ENCODE measurements at regions not wholly inside any gene's neighbourhood (a gene's known extent, or its start where the extent isn't known, plus 50 kb on each side); places are given as distances from the start of the nearest gene placed in this dataset.

GRCh38 chr13:33379608-33380007 lies 94.1 kb upstream of the STARD13 start:
- H3K27me3 ChIP-seq (replicated peaks in 1 of 4; ENCODE audit: control extremely low read depth in 1 of 4, control insufficient read depth in 3 of 4, insufficient read depth in 4 of 4, low read length in 3 of 4) = no peaks in the 10 kb centered on the region
- peaks cover 7% of the 10 kb centered on the region for H3K27me3 Mint-ChIP-seq
- peaks cover 0 to 3% of the 10 kb centered on the region in 2 donors for H3K4me1 ChIP-seq (ENCODE audit: control insufficient read depth in 2 of 2, insufficient read depth in 2 of 2, low read length in 2 of 2)
- no peak overlapping the region for H3K27ac Mint-ChIP-seq
- H4K20me1 ChIP-seq (ENCODE audit: control insufficient read depth, insufficient read depth, low read length, poor library complexity, severe bottlenecking) = no peaks in the 10 kb centered on the region
- H3K9me3 ChIP-seq (ENCODE audit: control extremely low read depth in 1 of 3, control insufficient read depth in 2 of 3, insufficient read depth in 1 of 3, low read length in 2 of 3) = peaks cover 0 to 2% (median 0%) of the 10 kb centered on the region in 3 donors
- H3K4me3 Mint-ChIP-seq = no peak overlapping the region
- intact Hi-C loops (cut with micrococcal nuclease) = no loop called here
- no peak overlapping the region for H2AFZ ChIP-seq (ENCODE audit: insufficient read depth, low read depth, low read length, poor library complexity, severe bottlenecking)
- H3K4me2 ChIP-seq (replicated peaks; ENCODE audit: low read depth, low read length, poor library complexity, severe bottlenecking) = no peak overlapping the region
- no peak overlapping the region for H3K27ac ChIP-seq (ENCODE audit: low read length in 2 of 2)
- no peak overlapping the region for H3K9ac ChIP-seq (ENCODE audit: low read length)
- ChIA-PET POLR2A (no interaction called here), CTCF (no interaction called here)
- no peaks in the 10 kb centered on the region for H3K79me2 ChIP-seq (ENCODE audit: control insufficient read depth, insufficient read depth, low read length)
- TF ChIP-seq CTCF (IDR thresholded peaks at IDR 0.05) = no peak
- no peak for TF ChIP-seq EZH2 (IDR thresholded peaks at IDR 0.05; ENCODE audit: borderline replicate concordance, insufficient read depth, low read depth, low read length, poor library complexity, severe bottlenecking)
- H3K9me3 Mint-ChIP-seq (ENCODE audit: insufficient read depth) = no peaks in the 10 kb centered on the region
- H3K4me1 Mint-ChIP-seq = no peaks in the 10 kb centered on the region
- DNase-seq = no peak
- no peak overlapping the region for H3K4me3 ChIP-seq (ENCODE audit: control extremely low read depth in 1 of 5, extremely low read depth in 1 of 5, insufficient read depth in 1 of 5, low read depth in 2 of 5, low read length in 4 of 5)
- ATAC-seq (ENCODE audit: low read depth) = no peak
- no peaks in the 10 kb centered on the region for H3K36me3 ChIP-seq (replicated peaks in 1 of 2; ENCODE audit: control extremely low read depth in 1 of 2, control insufficient read depth in 1 of 2, extremely low read depth in 1 of 2, insufficient read depth in 2 of 2, low read length in 1 of 2)

- no peak for ATAC-seq (ENCODE audit: low read depth)
- Mint-ChIP-seq H3K4me1 (no peaks in the 10 kb centered on the region), H3K27ac (no peak overlapping the region), H3K9me3 (ENCODE audit: insufficient read depth) (no peaks in the 10 kb centered on the region), H3K4me3 (no peak overlapping the region), H3K27me3 (peaks cover 7% of the 10 kb centered on the region)
- Histone ChIP-seq H3K4me3 (ENCODE audit: control extremely low read depth in 1 of 5, extremely low read depth in 1 of 5, insufficient read depth in 1 of 5, low read depth in 2 of 5, low read length in 4 of 5) (no peak overlapping the region), H3K9me3 (ENCODE audit: control extremely low read depth in 1 of 3, control insufficient read depth in 2 of 3, insufficient read depth in 1 of 3, low read length in 2 of 3) (no peaks in the 10 kb centered on the region), H3K36me3 (replicated peaks in 1 of 2; ENCODE audit: control extremely low read depth in 1 of 2, control insufficient read depth in 1 of 2, extremely low read depth in 1 of 2, insufficient read depth in 2 of 2, low read length in 1 of 2) (no peaks in the 10 kb centered on the region), H3K9ac (ENCODE audit: low read length) (no peak overlapping the region), H3K27me3 (replicated peaks in 1 of 4; ENCODE audit: control extremely low read depth in 1 of 4, control insufficient read depth in 3 of 4, insufficient read depth in 4 of 4, low read length in 3 of 4) (no peaks in the 10 kb centered on the region), H3K4me2 (replicated peaks; ENCODE audit: low read depth, low read length, poor library complexity, severe bottlenecking) (no peak overlapping the region), H3K4me1 (ENCODE audit: control insufficient read depth in 2 of 2, insufficient read depth in 2 of 2, low read length in 2 of 2) (peaks cover 0 to 3% of the 10 kb centered on the region in 2 donors), H4K20me1 (ENCODE audit: control insufficient read depth, insufficient read depth, low read length, poor library complexity, severe bottlenecking) (no peaks in the 10 kb centered on the region), H3K27ac (ENCODE audit: low read length in 2 of 2) (no peak overlapping the region), H2AFZ (ENCODE audit: insufficient read depth, low read depth, low read length, poor library complexity, severe bottlenecking) (no peak overlapping the region), H3K79me2 (ENCODE audit: control insufficient read depth, insufficient read depth, low read length) (no peaks in the 10 kb centered on the region)
- intact Hi-C loops (cut with micrococcal nuclease) = no loop called here
- WGBS (ENCODE audit: insufficient coverage) = 78% methylated on average over 2 of the region's 3 CpGs
- CTCF ChIA-PET = no interaction called here
- TF ChIP-seq CTCF (IDR thresholded peaks at IDR 0.05) (no peak), EZH2 (IDR thresholded peaks at IDR 0.05; ENCODE audit: borderline replicate concordance, insufficient read depth, low read depth, low read length, poor library complexity, severe bottlenecking) (no peak)
- POLR2A ChIA-PET = no interaction called here
- DNase-seq = no peak
Measured at GRCh38 chr13:33380487-33381079, 95.0 kb upstream of the STARD13 start.

Measured in B cell (primary cell).